NCI-H1092 treated with DMSO at 0.1 percent for 48 hours (cell line): ENCODE measurements at regions not wholly inside any gene's neighbourhood (a gene's known extent, or its start where the extent isn't known, plus 50 kb on each side); places are given as distances from the start of the nearest gene placed in this dataset.
A peak's percentile ranks its signal among the peaks of the same experiment; 100 is the strongest.

Source experiments
- DNase-seq: peaks from one replicate; lab custom pipeline; 2025; lab: John Stamatoyannopoulos, UW

DNA sequence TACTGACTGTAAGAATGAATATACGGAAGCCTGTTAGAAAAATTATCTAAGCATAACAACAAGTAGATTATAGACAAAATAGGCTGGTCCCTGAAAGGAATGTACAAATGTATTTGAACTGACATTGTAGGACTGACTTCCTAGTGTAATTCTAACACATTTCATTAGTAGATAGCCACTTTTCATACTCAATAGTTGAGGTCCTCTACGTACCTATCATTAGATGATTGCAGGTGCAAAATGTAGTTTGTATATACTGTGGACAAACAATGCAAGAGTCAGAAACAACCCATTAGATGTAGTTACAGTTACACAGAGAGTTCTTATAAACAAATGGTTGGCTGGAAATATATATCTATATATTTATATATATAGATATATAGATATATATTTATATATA, 402.3 kb upstream of the SLITRK6 start:
- DNase-seq: no peak

DNA sequence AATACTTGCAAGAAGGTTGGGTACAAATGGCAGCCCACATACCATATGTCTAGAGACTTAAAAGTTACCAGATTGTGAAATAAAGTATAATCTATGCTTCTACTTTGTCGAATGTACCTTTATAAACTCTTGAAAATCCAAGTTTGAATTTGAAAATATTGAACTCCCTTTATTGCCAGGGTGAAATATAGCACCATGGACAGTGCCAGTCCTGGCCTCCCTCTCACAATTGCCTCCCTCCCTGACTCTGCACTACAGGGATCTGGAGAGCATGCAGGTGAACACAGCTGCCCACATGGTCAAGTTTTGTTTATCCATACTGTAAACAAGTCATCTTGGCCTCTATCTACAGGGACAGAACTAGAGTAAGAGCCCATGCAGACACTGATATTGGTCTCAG, 394.1 kb upstream of the SLITRK6 start:
- DNase-seq: no peak

DNA sequence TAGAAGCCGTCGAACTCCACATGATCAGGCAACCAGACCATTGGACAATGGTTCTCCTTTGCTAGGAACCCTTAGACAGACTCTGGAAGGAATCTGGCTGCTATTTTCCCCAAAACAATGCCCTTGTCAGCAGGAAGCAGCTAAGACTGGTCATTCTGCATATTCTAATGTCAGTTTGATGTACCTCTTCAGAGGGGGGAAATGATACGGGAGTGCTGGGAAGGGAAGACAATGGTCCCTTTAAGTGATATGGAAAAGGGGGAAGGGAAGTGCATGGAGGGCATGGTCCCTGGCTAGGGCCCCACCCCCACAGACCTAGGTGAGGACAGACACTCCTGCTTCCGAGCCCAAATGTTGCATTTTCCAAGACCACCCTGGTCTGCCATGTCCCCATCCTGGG, 389.0 kb upstream of the SLITRK6 start:
- DNase-seq: no peak

DNA sequence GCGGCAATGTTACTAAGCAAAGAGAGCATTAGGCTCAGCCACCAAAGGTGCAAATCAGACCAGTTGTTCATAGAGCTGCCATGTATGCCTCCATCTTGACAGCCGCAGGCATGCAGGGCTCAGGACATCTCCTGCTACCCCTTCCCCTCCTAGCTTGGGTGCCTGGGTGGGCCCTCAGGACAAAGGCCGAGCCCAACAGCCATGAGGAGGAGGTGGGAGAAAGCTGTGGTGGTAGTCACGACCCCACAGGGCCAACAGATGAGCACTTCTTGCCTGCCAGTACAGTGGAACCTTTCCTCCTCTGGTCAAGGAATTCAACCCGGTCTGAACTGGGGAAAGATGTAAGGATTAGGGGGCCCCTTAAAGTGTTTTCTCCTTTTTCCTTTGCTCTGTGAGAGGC, 386.4 kb upstream of the SLITRK6 start:
- no peak for DNase-seq

DNA sequence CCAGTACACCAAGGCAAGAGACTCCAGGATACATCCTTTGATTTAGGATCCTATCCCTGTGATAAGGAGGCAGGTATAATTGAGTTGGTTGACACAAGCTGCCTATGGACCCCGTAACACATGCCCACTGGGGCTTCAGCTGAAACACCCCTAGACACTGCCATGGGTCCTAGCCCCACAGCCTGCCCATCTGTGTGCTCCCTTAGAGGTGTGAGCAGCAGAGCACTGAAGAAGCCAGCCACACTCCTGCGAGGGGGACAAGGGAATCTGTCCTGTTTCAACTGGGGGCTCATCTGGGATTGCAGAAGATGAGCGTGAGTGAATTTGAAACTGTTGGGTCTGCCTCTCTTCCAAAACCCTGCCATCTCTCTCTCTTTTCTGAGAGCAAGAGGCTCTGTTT, 385.9 kb upstream of the SLITRK6 start:
- no peak for DNase-seq

DNA sequence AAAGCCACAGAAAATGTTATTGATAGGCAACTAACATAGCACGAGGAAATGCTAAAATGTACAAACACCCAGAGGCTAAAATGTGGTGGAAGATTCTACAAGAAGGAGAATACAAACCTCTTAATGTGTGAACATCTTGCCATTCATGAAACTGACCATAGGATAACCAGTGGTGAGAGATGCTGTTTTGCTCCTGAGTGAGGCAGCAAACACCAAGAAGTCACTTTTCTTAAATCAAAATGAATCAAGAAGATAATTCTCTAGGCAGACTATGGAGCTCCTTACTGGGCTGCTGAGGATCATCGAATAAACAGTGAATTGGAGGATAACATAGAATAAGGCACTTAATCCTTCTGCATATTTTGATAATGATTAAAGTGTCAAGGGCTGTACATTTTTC, 375.4 kb upstream of the SLITRK6 start:
- DNase-seq: no peak

DNA sequence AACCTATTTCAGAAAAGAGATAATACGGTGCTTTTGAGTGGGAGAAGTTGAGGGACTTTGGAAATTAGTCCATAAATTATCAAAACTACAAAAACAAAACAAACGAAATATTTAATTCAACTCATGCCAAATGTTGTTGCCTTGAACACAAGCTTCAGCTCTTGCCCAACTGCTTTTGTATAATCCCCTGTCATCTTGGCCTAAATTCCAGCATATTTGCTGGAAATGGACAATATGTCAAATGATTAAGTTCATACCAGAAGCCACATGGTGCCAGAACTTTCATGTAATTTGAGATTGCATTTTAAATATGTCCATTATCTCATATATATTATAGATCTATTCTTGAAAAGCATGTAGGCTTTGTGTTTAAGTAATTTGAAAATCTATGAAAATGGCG, 373.7 kb upstream of the SLITRK6 start:
- no peak for DNase-seq

DNA sequence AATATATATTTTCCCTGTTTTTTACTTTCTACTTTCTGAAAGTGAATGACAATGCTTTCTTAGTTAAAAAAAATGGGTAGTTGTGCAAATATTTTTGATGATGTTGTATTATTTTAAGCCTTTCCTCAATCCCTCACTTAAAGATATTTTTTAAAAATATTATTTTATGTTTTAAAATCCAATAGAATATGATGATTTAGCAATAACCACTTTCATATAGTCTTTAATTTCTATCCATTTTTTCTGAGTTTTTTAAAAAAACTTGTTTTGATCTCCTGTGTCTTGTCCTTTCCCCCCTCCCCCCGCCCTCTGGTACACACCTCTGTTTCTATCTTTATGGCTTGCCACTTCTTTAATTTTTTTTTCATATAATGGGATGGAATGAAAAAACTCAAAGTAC, 362.0 kb upstream of the SLITRK6 start:
- no peak for DNase-seq

DNA sequence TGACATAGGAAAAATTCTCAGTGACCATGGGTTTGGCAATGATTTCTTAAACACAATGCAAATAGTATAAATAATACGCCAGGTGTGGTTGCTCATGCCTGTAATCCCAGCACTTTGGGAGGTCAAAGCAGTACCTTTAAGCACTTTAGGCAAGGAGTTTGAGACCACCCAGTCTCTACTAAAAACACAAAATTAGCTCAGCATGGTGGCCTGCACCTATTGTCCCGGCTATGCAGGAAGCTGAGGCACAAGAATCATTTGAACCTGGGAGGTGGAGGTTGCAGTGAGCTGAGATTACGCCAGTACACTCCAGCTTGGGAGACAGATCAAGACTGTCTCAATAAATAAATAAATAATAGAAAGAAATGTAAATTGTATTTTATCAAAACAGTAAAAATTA, 356.5 kb upstream of the SLITRK6 start:
- DNase-seq: no peak

DNA sequence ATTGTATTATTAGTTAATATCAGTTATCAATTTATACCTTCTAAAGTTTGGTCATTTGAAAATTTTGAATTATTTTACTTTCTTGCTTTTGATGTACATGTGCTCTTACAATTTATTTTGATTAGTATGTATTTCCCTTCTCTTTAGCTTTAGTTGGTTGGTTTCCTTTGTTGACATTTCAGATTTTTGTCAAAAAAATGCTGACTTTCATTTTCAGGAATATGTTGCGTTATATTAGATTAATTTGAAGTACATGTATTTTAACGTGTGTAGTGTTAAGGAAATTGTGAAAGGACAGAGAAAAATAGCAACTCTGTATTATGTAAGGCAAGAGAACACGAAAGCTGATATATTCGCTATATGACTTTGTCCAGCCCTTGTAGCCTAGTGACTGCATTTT, 342.9 kb upstream of the SLITRK6 start:
- no peak for DNase-seq

DNA sequence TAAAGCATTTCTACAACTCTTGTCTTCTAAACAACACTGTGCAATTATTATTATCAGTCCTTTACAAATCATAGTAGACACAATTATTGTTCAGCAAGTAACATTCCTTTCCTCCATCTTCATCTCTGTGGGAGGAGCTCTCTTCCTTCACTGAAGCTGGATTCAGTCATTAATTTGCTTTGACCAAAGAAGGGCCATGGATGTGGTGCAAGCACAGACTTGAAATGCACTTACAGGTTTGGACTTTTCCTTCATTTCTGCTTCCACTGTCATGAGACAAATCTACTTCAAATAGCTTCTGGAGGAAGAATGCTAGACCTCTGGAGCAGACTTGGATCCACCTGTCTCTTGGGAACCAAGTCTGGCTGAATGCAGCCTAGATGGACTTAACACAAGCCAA, 336.6 kb upstream of the SLITRK6 start:
- DNase-seq: no peak

DNA sequence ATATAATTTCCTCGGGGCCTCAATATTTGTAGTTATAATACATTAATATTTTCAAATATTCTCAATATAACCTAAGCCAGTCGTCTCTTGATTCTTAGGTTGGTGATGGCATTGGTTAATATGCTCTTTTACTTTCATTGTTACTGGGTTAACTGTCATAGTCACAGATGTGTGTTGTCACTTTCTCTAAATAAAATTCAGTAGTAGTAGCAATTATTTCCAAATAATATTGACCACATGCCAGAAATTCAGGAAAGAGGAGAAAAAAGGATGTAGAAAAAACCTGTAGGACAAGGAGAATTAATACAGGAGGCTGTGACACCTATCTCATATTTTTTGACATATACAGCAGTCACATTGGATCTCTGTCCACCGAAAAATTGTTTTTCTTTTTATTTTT, 322.7 kb upstream of the SLITRK6 start:
- DNase-seq: no peak

DNA sequence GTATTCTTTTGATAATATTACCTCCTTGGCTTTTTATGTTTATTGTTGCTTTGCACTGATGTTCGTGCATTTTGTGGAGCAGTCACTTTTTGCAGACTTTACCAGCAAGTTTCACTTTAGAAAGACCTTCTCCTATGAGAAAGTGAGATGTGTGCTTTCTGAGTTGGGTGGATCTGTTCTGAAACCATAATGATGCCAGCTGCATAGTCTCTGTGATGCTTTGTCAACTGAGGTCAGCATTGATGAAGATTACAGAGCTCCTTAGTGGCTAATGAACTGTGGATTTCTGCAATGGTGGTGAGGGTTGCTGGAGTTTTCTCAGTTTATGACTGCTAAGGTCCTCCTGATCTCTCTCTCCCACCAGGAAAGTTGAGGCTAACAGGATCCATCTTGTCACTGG, 309.9 kb upstream of the SLITRK6 start:
- DNase-seq: no peak

DNA sequence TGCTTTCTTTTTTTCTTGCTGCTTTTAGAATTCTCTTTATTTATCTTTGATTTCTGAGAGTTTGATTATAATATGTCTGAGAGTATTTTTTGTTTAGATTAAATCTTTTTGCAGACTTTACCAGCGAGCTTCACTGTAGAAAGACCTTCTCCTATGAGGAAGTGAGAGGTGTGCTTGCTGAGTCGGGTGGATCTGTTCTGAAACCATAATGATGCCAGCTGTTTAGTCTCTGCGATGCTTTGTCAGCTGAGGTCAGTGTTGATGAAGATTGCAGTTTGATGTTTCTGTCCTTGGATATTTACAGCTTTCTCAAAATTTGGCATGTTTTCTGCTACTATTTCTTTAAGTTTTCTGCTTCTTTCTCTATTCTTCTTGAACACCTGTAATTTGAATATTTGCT, 309.1 kb upstream of the SLITRK6 start:
- no peak for DNase-seq

DNA sequence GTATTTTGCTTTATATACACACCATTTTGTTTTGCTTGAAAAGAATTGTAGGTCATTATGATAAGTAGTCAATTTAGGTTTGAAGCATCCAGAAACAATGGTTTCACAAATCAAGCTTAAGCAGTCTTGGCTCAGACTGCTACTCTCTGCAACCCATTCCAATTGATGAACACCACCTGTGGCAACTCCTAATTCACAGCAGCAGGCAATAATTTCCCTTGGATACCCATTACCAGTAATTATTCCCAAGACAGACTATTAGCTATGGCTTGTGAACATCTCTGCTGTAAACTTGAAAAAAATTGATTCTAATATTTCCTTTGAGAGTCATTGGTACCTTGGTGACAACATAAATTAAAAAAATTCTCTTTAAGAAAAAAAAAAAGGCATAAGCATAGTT, 299.3 kb upstream of the SLITRK6 start:
- peak; percentile 42 for DNase-seq

DNA sequence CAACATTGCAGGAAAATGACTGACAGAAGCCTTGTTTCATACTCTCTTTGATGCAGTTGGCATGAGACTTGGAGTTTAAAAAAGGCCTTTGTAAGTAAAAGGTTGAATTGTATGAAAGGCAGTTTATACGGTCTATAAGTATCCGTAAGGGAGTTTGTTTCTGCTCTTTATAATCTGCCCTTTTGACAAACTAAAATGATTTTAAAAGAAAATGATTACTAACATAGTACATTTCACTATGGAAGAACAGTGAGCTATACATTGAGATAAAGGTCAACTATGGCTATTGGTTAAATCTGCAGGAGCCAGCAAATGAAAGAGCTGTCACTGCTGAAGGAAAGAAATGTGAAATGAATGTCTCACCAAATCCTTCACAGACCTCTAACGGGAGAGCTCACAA, 296.1 kb upstream of the SLITRK6 start:
- DNase-seq: no peak

DNA sequence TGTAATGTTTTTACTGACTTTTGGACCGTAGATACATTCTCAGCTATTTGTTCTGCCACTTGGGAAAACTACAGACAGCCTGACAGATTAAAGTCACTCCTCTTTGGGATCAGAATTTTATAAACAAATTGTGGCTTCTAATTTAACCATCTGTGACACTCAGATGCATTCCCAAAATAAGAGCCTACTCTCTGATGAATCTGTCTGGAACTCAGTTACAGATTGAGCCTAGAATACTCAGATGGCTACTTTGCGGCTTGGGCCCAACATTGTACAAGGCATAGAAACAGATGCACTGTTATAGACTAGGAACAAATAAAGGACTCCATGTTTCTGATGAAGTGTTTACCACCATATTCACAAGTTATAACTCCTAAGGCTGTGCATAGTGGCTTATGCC, 291.0 kb upstream of the SLITRK6 start:
- no peak for DNase-seq

DNA sequence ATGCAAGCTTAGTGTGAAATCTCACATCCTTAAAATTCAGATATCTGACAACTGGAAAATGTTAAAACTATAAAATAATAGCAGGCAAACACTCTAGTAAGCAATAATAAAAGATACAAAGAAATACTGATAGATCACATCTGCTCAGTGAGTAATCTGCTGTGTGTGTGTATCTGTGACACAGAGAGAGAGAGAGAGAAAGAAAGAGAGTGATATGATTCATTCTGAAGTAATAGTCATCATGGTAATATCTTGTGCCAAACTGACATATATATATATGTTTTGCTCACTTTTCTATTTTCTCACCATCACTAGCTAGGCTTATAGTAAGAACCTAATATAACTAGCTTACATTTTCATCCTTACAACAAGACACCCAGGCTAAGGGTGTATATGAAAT, 288.0 kb upstream of the SLITRK6 start:
- no peak for DNase-seq

DNA sequence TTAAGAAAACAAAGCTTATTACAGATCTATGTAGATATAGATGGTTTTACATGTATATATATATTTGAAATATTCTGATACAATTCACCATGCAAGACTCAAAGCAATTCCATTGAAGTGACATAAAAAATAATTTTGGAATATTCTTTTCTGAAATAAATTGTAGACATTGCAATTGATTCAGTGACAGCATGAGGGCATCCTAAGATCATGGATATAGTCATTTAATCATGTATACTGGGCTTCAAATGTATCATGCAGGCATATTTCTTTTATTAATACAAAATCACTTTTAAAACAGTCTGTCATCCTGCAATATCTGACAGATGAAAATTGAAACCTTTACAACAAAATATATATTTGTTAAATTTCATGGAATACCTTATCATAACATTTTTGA, 286.7 kb upstream of the SLITRK6 start:
- DNase-seq: peak; percentile 21

DNA sequence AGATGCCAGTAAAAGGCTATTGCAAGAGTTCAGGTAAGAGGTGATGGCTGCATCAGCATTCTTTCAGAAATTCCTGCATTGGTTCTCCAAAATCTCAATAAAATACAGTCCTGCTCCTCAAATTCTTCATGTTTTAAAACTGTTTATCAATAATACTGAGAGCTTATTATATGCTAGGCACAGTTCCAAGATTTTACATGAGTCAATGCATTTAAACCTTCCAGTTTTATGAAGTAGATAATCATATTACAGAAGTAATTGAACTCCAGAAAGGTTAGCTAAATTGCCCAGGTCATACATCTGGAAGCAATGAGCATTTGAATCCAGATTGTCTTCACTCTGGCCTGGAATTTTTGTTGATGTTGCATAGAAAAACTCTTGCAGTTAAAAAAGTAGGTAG, 282.9 kb upstream of the SLITRK6 start:
- DNase-seq: no peak

DNA sequence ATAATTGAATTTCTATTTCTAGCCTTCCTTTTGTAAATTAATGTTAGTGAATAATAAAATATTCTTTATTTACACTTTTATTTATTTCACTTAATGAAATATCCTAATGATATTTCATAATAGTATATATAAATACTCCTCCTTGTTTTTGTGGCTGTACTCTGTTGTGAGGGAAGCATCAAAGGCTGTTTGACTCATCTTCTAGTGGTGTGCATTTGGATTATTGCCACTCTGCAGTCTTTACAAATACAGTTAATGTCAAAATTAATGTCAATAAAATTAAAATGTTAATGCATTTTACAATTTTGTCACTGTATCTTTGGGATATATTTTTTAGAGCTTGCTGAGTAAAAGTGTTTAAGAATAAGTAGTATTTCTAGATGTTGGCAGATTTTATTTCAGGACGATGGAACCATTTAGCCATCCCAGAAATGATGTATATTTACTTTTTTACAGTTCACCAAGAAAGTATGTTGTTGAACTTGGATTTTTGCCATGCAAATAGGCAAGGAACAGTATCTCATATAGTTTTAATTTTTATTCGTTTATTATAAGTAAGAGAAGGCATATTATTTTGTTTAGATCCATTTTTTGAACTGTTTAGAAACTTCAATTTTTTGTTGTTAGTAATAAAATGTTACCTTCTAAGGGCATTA, 281.2 kb upstream of the SLITRK6 start:
- DNase-seq: no peak

DNA sequence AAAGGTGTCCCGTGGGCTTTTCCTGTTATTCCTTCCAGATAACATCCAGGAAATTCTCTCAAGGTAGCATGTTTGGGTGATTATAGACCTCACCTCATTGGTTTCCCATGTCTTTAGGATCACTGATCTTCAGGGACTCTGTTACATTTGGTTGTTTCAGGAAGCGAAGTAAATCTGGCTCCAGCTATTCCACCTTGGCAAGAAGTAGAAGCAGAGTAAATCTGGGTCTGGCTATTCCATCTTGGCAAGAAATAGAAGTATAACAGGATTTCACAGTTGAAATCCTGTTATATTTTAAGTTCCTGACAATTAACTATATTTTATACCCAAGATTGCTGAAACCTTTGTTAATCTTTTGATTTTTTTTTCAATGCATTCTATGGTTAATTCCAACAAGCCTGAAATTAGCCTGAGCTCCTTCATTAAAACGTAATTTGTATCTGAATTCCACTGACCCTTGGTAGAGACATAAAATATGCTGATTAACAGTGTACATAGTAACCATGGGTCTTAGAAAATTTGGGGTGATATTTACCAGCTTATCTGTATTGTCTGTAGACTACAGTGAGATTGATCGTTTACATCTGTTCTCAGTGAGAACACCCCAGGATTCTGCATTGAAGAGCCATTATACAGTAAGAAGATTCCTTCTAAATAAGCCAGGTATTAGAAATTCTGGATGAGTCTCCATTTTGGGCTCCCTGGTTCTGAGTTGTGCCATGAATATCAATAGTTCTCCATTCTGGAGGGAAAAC, 267.6 kb upstream of the SLITRK6 start:
- DNase-seq: no peak

DNA sequence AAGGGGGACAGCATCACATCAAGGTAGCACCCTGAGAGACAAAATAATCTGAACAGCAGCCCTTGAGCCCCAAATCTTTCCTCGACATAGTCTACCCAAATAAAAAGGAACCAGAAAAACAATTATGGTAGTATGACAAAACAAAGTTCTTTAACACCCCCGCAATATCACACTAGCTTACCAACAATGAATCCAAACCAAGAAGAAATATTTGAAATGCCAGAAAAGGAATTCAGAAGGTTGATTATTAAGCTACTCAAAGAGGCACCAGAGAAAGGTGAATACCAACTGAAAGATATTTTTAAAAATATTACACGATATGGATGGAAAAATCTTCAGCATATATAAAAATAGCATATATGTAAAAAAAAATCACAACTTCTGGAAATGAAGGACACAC, 252.9 kb upstream of the SLITRK6 start:
- no peak for DNase-seq
